Urothelium cell line (cell line): ENCODE measurements at regions not wholly inside any gene's neighbourhood (a gene's known extent, or its start where the extent isn't known, plus 50 kb on each side); places are given as distances from the start of the nearest gene placed in this dataset.

Source experiments
- DNase-seq: peaks from one replicate; pipeline ENCODE4 v3.0.0; 2011; ENCODE audit warnings: low spot score, mixed read lengths
- FAIRE-seq: peaks from 2 replicates; lab custom pipeline; 2011; peaks lifted over from hg19 to GRCh38; lab: Jason Lieb, UNC

GRCh38 chr12:75974323-75975187 lies 57.0 kb downstream of the PHLDA1 start:
- no peak for FAIRE-seq
- DNase-seq = no peak

GRCh38 chr12:75971253-75971652 lies 60.3 kb downstream of the PHLDA1 start:
- DNase-seq = no peak
- no peak for FAIRE-seq

- DNase-seq = no peak
- FAIRE-seq = no peak
Observed at GRCh38 chr12:75970310-75970709, 61.3 kb downstream of the PHLDA1 start.

GRCh38 chr12:75969768-75970167 lies 61.8 kb downstream of the PHLDA1 start:
- FAIRE-seq = no peak
- no peak for DNase-seq

GRCh38 chr12:75965661-75966060 lies 65.9 kb downstream of the PHLDA1 start:
- FAIRE-seq = no peak
- DNase-seq = no peak

GRCh38 chr12:75964150-75964549 lies 67.4 kb downstream of the PHLDA1 start:
- FAIRE-seq = no peak
- DNase-seq = no peak

- DNase-seq (no peak), FAIRE-seq (no peak)
Observed at GRCh38 chr12:75961878-75962277, 69.7 kb downstream of the PHLDA1 start.

- FAIRE-seq (no peak), DNase-seq (no peak)
Observed at GRCh38 chr12:75960954-75961661, 70.5 kb downstream of the PHLDA1 start.

- no peak for FAIRE-seq
Observed at GRCh38 chr12:75960086-75960910, 71.3 kb downstream of the PHLDA1 start.

GRCh38 chr12:75959506-75959905 lies 72.1 kb downstream of the PHLDA1 start:
- FAIRE-seq = no peak
- DNase-seq = no peak

More at GRCh38 chr12:75960086-75960910, 71.3 kb downstream of the PHLDA1 start:
- no peak for DNase-seq

- FAIRE-seq (no peak), DNase-seq (no peak)
Observed at GRCh38 chr12:75959060-75959459, 72.5 kb downstream of the PHLDA1 start.

GRCh38 chr12:75955251-75955650 lies 76.3 kb downstream of the PHLDA1 start:
- FAIRE-seq = no peak
- no peak for DNase-seq

GRCh38 chr12:75954749-75955148 lies 76.8 kb downstream of the PHLDA1 start:
- DNase-seq (no peak), FAIRE-seq (no peak)

- DNase-seq = peak; percentile 71
- FAIRE-seq = no peak
Observed at GRCh38 chr12:75954041-75954440, 77.5 kb downstream of the PHLDA1 start.

- no peak for FAIRE-seq
- DNase-seq = no peak
Observed at GRCh38 chr12:75953312-75953906, 78.2 kb downstream of the PHLDA1 start.

GRCh38 chr12:75951399-75952278 lies 79.9 kb downstream of the PHLDA1 start:
- DNase-seq (no peak), FAIRE-seq (no peak)

GRCh38 chr12:75947156-75947723 lies 84.3 kb downstream of the PHLDA1 start:
- FAIRE-seq (no peak), DNase-seq (no peak)

GRCh38 chr12:75945581-75945980 lies 86.0 kb downstream of the PHLDA1 start:
- DNase-seq (no peak), FAIRE-seq (no peak)

- FAIRE-seq = no peak
- no peak for DNase-seq
Observed at GRCh38 chr12:75944905-75945432, 86.6 kb downstream of the PHLDA1 start.
